Neural progenitor cell (in vitro differentiated cells): ENCODE measurements at regions not wholly inside any gene's neighbourhood (a gene's known extent, or its start where the extent isn't known, plus 50 kb on each side); places are given as distances from the start of the nearest gene placed in this dataset.

Experiments
- EZH2 ChIP-seq: fragments of 200-600 bp; sonication (generic); IDR thresholded peaks from 2 replicates; pipeline ENCODE4 v1.6.1; 2017; ENCODE audit warnings: antibody characterized with exemption, mild to moderate bottlenecking, moderate library complexity
- EZH2phosphoT487 ChIP-seq: fragments of 200-600 bp; sonication (generic); IDR thresholded peaks from 2 replicates; pipeline ENCODE4 v1.6.1; 2017; ENCODE audit warnings: antibody characterized with exemption
- TF ChIP-seq, protein P1 (sequence below): fragments of 200-600 bp; sonication (generic); IDR thresholded peaks from 2 replicates; pipeline ENCODE4 v1.5.1; 2017; ENCODE audit warnings: antibody characterized with exemption, mild to moderate bottlenecking

DNA sequence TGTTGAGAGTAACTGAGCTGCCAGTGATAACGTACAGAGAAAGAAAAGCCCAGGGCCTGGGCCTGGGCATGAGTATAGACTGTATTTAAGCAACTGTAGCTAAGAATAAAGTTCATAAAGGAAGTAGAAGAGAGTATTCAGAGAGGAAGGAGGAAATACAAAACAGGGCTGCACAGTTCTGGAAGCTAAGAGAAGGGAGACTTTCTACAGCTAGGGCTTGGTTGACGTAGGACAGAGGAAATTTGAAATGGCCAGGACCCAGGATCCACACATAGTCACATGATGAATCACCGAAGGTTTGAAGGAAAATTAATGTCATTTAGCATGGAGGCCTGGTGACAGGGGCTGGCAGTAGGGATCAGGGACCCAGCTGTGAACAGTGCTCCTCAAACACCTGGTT, 66.7 kb downstream of the ARL4A start:
- TF ChIP-seq, protein P1, sequence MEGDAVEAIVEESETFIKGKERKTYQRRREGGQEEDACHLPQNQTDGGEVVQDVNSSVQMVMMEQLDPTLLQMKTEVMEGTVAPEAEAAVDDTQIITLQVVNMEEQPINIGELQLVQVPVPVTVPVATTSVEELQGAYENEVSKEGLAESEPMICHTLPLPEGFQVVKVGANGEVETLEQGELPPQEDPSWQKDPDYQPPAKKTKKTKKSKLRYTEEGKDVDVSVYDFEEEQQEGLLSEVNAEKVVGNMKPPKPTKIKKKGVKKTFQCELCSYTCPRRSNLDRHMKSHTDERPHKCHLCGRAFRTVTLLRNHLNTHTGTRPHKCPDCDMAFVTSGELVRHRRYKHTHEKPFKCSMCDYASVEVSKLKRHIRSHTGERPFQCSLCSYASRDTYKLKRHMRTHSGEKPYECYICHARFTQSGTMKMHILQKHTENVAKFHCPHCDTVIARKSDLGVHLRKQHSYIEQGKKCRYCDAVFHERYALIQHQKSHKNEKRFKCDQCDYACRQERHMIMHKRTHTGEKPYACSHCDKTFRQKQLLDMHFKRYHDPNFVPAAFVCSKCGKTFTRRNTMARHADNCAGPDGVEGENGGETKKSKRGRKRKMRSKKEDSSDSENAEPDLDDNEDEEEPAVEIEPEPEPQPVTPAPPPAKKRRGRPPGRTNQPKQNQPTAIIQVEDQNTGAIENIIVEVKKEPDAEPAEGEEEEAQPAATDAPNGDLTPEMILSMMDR = no peak
- TF ChIP-seq EZH2 (no peak), EZH2phosphoT487 (no peak)
